H1 (cell line): ENCODE measurements at regions not wholly inside any gene's neighbourhood (a gene's known extent, or its start where the extent isn't known, plus 50 kb on each side); places are given as distances from the start of the nearest gene placed in this dataset.

Experiments used
- CTCF ChIA-PET: fragments of 300-600 bp; sonication (Branson Sonifier 250); formaldehyde crosslinking; loops from one replicate; lab custom pipeline; 2021; ENCODE audit not compliant: partially characterized antibody; lab: Charles Lee
- POLR2A ChIA-PET: fragments of 300-600 bp; sonication (Branson Sonifier 250); formaldehyde crosslinking; loops from one replicate; lab custom pipeline; 2021; ENCODE audit warnings: inconsistent platforms; ENCODE audit not compliant: partially characterized antibody; lab: Charles Lee
- DNase-seq, 2 experiments: peaks; one replicate each; pipeline versions ENCODE4 v3.0.0 to v3.0.0-alpha.2; 2010 to 2022; ENCODE audit warnings: low spot score in 2 of 2, low read depth in 1 of 2, mixed read lengths in 1 of 2
- FAIRE-seq: peaks from 2 replicates; lab custom pipeline; 2011; peaks lifted over from hg19 to GRCh38; lab: Jason Lieb, UNC
- H2AFZ ChIP-seq: 2 replicates; pipeline ENCODE4 v1.8.1; 2012; ENCODE audit warnings: low read length, inconsistent platforms
- H2AK5ac ChIP-seq: 2 replicates; pipeline ENCODE4 v1.6.1; 2013; ENCODE audit warnings: low read depth, low read length
- H2BK120ac ChIP-seq: replicated peaks from 2 replicates; pipeline ENCODE3; 2013; ENCODE audit warnings: low read depth, low read length, inconsistent platforms
- H2BK12ac ChIP-seq: 2 replicates; pipeline ENCODE4 v1.6.1; 2013; ENCODE audit warnings: low read depth, low read length
- H2BK15ac ChIP-seq: 2 replicates; pipeline ENCODE4 v1.6.1; 2013; ENCODE audit warnings: low read length
- H2BK20ac ChIP-seq: 2 replicates; pipeline ENCODE4 v1.6.1; 2013; ENCODE audit warnings: low read length
- H2BK5ac ChIP-seq: 2 replicates; pipeline ENCODE4 v1.6.1; 2013; ENCODE audit warnings: low read depth, low read length
- H3K14ac ChIP-seq: 2 replicates; pipeline ENCODE4 v1.6.1; 2013; ENCODE audit warnings: inconsistent platforms; ENCODE audit not compliant: insufficient read length
- H3K18ac ChIP-seq: 2 replicates; pipeline ENCODE4 v1.6.1; 2013; ENCODE audit warnings: low read length; ENCODE audit errors: extremely low read depth
- H3K23ac ChIP-seq: 2 replicates; pipeline ENCODE4 v1.6.1; 2013; ENCODE audit warnings: inconsistent platforms; ENCODE audit not compliant: insufficient read length
- H3K23me2 ChIP-seq: 2 replicates; pipeline ENCODE4 v1.6.1; 2013; ENCODE audit warnings: low read depth, low read length
- H3K27ac ChIP-seq: 2 replicates; pipeline ENCODE4 v1.6.1; 2011; ENCODE audit warnings: low read depth, low read length, inconsistent platforms
- H3K27me3 ChIP-seq, 4 experiments: replicated peaks in 1 of 4; 1 replicate in 1 of 4; 2 replicates in 3 of 4; pipeline versions ENCODE4 v1.6.1 to v1.8.1; 2011 to 2013; ENCODE audit warnings: low read length in 3 of 4, mild to moderate bottlenecking in 3 of 4, inconsistent platforms in 2 of 4, mixed read lengths in 2 of 4, moderate library complexity in 1 of 4; ENCODE audit not compliant: control insufficient read depth in 3 of 4, insufficient read depth in 3 of 4; ENCODE audit errors: extremely low read depth in 1 of 4
- H3K36me3 ChIP-seq, 4 experiments: 2 replicates each; pipeline versions ENCODE4 v1.6.1 to v1.8.1; 2011 to 2013; ENCODE audit warnings: mild to moderate bottlenecking in 4 of 4, low read length in 3 of 4, moderate library complexity in 2 of 4, control low read depth in 1 of 4, inconsistent platforms in 1 of 4; ENCODE audit not compliant: insufficient read depth in 4 of 4, control insufficient read depth in 2 of 4
- H3K4ac ChIP-seq: replicated peaks from 2 replicates; pipeline ENCODE3; 2013; ENCODE audit warnings: low read length, low read depth, mixed read lengths, inconsistent platforms; ENCODE audit not compliant: insufficient read length
- H3K4me1 ChIP-seq, 4 experiments: replicated peaks in 1 of 4; 1 replicate in 1 of 4; 2 replicates in 3 of 4; pipeline versions ENCODE4 v1.6.1 to v1.8.1; 2011 to 2013; ENCODE audit warnings: low read length in 3 of 4, inconsistent platforms in 2 of 4, mixed read lengths in 1 of 4; ENCODE audit not compliant: insufficient read depth in 4 of 4, control insufficient read depth in 3 of 4
- H3K4me2 ChIP-seq, 2 experiments: 2 replicates each; pipeline versions ENCODE4 v1.6.1 to v1.8.1; 2011 to 2013; ENCODE audit warnings: low read depth in 2 of 2, low read length in 2 of 2, control low read depth in 1 of 2, inconsistent platforms in 1 of 2, mild to moderate bottlenecking in 1 of 2; ENCODE audit not compliant: insufficient read depth in 1 of 2
- H3K4me3 ChIP-seq, 4 experiments: fragments of 200-600, 300-600 bp in 1 of 4; sonication (generic), shearing (Covaris generic), sonication (Bioruptor Twin) in 1 of 4; 2 replicates each; pipeline versions ENCODE4 v1.5.1 to v1.8.1; 2011 to 2016; ENCODE audit warnings: low read length in 4 of 4, low read depth in 3 of 4, control low read depth in 2 of 4, inconsistent platforms in 2 of 4, mild to moderate bottlenecking in 2 of 4, mixed read lengths in 1 of 4, moderate library complexity in 1 of 4; ENCODE audit not compliant: insufficient read depth in 2 of 4; ENCODE audit errors: extremely low read depth in 1 of 4
- H3K56ac ChIP-seq: replicated peaks from 2 replicates; pipeline ENCODE3; 2013; ENCODE audit warnings: low read depth, mild to moderate bottlenecking, mixed read lengths, low read length, inconsistent platforms; ENCODE audit not compliant: insufficient read length
- H3K79me1 ChIP-seq: 2 replicates; pipeline ENCODE4 v1.6.1; 2013; ENCODE audit warnings: low read depth, low read length, control low read depth
- H3K79me2 ChIP-seq, 2 experiments: 2 replicates each; pipeline versions ENCODE4 v1.6.1 to v1.8.1; 2012 to 2013; ENCODE audit warnings: low read length in 2 of 2, mild to moderate bottlenecking in 2 of 2, inconsistent platforms in 1 of 2; ENCODE audit not compliant: insufficient read depth in 2 of 2, control insufficient read depth in 1 of 2
- H3K9ac ChIP-seq, 4 experiments: replicated peaks in 1 of 4; 1 replicate in 1 of 4; 2 replicates in 3 of 4; pipeline versions ENCODE4 v1.6.1 to v1.8.1; 2011 to 2013; ENCODE audit warnings: low read depth in 3 of 4, low read length in 3 of 4, control low read depth in 2 of 4, mild to moderate bottlenecking in 2 of 4, moderate library complexity in 2 of 4, inconsistent platforms in 1 of 4; ENCODE audit errors: extremely low read depth in 1 of 4
- H3K9me3 ChIP-seq, 2 experiments: 2 replicates each; pipeline versions ENCODE4 v1.6.1 to v1.8.1; 2012 to 2013; ENCODE audit warnings: mild to moderate bottlenecking in 2 of 2, moderate library complexity in 2 of 2, control low read depth in 1 of 2, inconsistent platforms in 1 of 2, low read depth in 1 of 2, low read length in 1 of 2, mixed read lengths in 1 of 2; ENCODE audit not compliant: insufficient read depth in 2 of 2
- H4K20me1 ChIP-seq, 2 experiments: replicated peaks in 1 of 2; 2 replicates each; pipeline versions ENCODE3 to v1.8.1; 2011 to 2013; ENCODE audit warnings: inconsistent platforms in 2 of 2, low read length in 2 of 2, mild to moderate bottlenecking in 1 of 2; ENCODE audit not compliant: insufficient read depth in 2 of 2, control insufficient read depth in 1 of 2
- H4K5ac ChIP-seq: 2 replicates; pipeline ENCODE4 v1.6.1; 2013; ENCODE audit warnings: low read length, low read depth, mixed read lengths, inconsistent platforms; ENCODE audit not compliant: insufficient read length
- H4K8ac ChIP-seq: 2 replicates; pipeline ENCODE4 v1.8.0; 2013; ENCODE audit warnings: mild to moderate bottlenecking, moderate library complexity, low read length, inconsistent platforms; ENCODE audit not compliant: insufficient read depth; ENCODE audit errors: extremely low read depth
- H4K91ac ChIP-seq: replicated peaks from 2 replicates; pipeline ENCODE3; 2013; ENCODE audit warnings: low read length, mixed read lengths, inconsistent platforms; ENCODE audit not compliant: insufficient read length
- ASH2L ChIP-seq: fragments of 200-600, 300-600 bp; sonication (generic); IDR thresholded peaks from one replicate; pipeline ENCODE4 v1.7.1; 2017; ENCODE audit warnings: low read length
- BACH1 ChIP-seq: IDR thresholded peaks from 2 replicates; pipeline ENCODE4 v1.6.1; 2012; ENCODE audit warnings: low read length, improper control_type of control experiment
- BCL11A ChIP-seq, 2 experiments: IDR thresholded peaks; one replicate each; pipeline ENCODE4 v1.6.1; 2011; ENCODE audit warnings: low read depth in 2 of 2, low read length in 2 of 2, mild to moderate bottlenecking in 2 of 2
- GTF2F1 ChIP-seq: IDR thresholded peaks from 2 replicates; pipeline ENCODE4 v1.6.1; 2012; ENCODE audit warnings: low read depth, low read length, improper control_type of control experiment, borderline replicate concordance
- KDM5A ChIP-seq: fragments of 200-600 bp; IDR thresholded peaks from 2 replicates; pipeline ENCODE4 v1.7.1; 2012; ENCODE audit warnings: mild to moderate bottlenecking, low read length, inconsistent platforms, mixed read lengths
- NANOG ChIP-seq: IDR thresholded peaks from 2 replicates; pipeline ENCODE4 v1.6.1; 2011; ENCODE audit warnings: low read length, low read depth, mild to moderate bottlenecking, inconsistent platforms; ENCODE audit not compliant: insufficient read depth, poor library complexity, severe bottlenecking
- RBBP5 ChIP-seq: IDR thresholded peaks from 2 replicates; pipeline ENCODE4 v1.7.1; 2012; ENCODE audit warnings: low read depth, mild to moderate bottlenecking, inconsistent platforms, low read length, moderate library complexity, borderline replicate concordance
- SAP30 ChIP-seq: fragments of 300-600 bp; sonication (generic); IDR thresholded peaks from 2 replicates; pipeline ENCODE4 v1.7.1; 2012; ENCODE audit warnings: low read length, moderate library complexity, mild to moderate bottlenecking, inconsistent platforms; ENCODE audit not compliant: insufficient read depth, insufficient replicate concordance
- SIX5 ChIP-seq: IDR thresholded peaks from 2 replicates; pipeline ENCODE4 v1.6.1; 2011; ENCODE audit warnings: mild to moderate bottlenecking, low read depth, low read length
- SP2 ChIP-seq: IDR thresholded peaks from 2 replicates; pipeline ENCODE4 v1.6.1; 2012; ENCODE audit warnings: mild to moderate bottlenecking, low read length, inconsistent platforms
- SP4 ChIP-seq: IDR thresholded peaks from 2 replicates; pipeline ENCODE4 v1.6.1; 2012; ENCODE audit warnings: low read length, inconsistent platforms
- SRF ChIP-seq: IDR thresholded peaks from 2 replicates; pipeline ENCODE4 v1.6.1; 2011; ENCODE audit warnings: mild to moderate bottlenecking, low read depth, low read length, moderate library complexity
- SUZ12 ChIP-seq: fragments of 200-600 bp; sonication (generic); IDR thresholded peaks from 2 replicates; pipeline ENCODE4 v1.6.1; 2012; ENCODE audit warnings: mild to moderate bottlenecking, inconsistent platforms, low read length, moderate library complexity, mixed read lengths
- TAF1 ChIP-seq: IDR thresholded peaks from 2 replicates; pipeline ENCODE4 v1.6.1; 2011; ENCODE audit warnings: mild to moderate bottlenecking, low read depth, low read length
- TAF7 ChIP-seq: optimal IDR thresholded peaks from 2 replicates; pipeline ENCODE3; 2011; ENCODE audit warnings: low read depth, mild to moderate bottlenecking, inconsistent platforms, low read length, moderate library complexity, borderline replicate concordance
- TEAD4 ChIP-seq: IDR thresholded peaks from 2 replicates; pipeline ENCODE4 v1.6.1; 2012; ENCODE audit warnings: low read depth, low read length, inconsistent platforms, mixed read lengths
- YY1 ChIP-seq: IDR thresholded peaks from 2 replicates; pipeline ENCODE4 v1.6.1; 2011; ENCODE audit warnings: low read depth, mild to moderate bottlenecking, low read length
- WGBS, 2 experiments: shearing (Covaris generic) in 1 of 2; methylation state at CpG; one replicate each; pipeline versions ENCODE4 v1.1.6 to v1.1.7; 2013 to 2015; ENCODE audit warnings: low lambda C conversion rate in 2 of 2, mixed read lengths in 2 of 2, inconsistent platforms in 1 of 2, low coverage in 1 of 2, missing lambda C conversion rate in 1 of 2; ENCODE audit not compliant: insufficient replicate concordance in 2 of 2, insufficient coverage in 1 of 2, insufficient read length in 1 of 2; ENCODE audit errors: extremely low coverage in 1 of 2, missing lambda C conversion rate in 1 of 2; 5-methylcytosine and 5-hydroxymethylcytosine counted together

GRCh38 chr3:159652452-159652851 lies 336.2 kb upstream of the IL12A start:
- Histone ChIP-seq H3K27ac (no peak overlapping the region), H3K27me3 (no peaks in the 10 kb centered on the region), H4K91ac (no peak overlapping the region), H3K79me2 (no peaks in the 10 kb centered on the region), H2BK15ac (no peak overlapping the region), H3K9ac (no peak overlapping the region), H3K14ac (no peak overlapping the region), H2AFZ (no peak overlapping the region), H3K18ac (no peak overlapping the region), H2BK12ac (no peak overlapping the region), H4K20me1 (no peaks in the 10 kb centered on the region), H2BK20ac (no peak overlapping the region), H2BK5ac (no peak overlapping the region), H3K79me1 (no peaks in the 10 kb centered on the region), H2AK5ac (no peak overlapping the region), H3K9me3 (no peaks in the 10 kb centered on the region), H3K23ac (no peak overlapping the region), H3K4me3 (no peak overlapping the region), H3K56ac (no peak overlapping the region), H3K23me2 (no peaks in the 10 kb centered on the region), H2BK120ac (no peak overlapping the region), H3K4me1 (no peaks in the 10 kb centered on the region), H3K4me2 (no peak overlapping the region), H4K5ac (no peak overlapping the region), H3K4ac (no peak overlapping the region), H3K36me3 (no peaks in the 10 kb centered on the region), H4K8ac (no peak overlapping the region)
- DNase-seq (no peak), FAIRE-seq (no peak)
- 91% methylated on average over 2 of the region's 2 CpGs; no CpG with 5 or more reads in 1 of the 2 experiments for WGBS, 2 experiments
- ChIA-PET POLR2A (no interaction called here), CTCF (no interaction called here)
- TF ChIP-seq SUZ12 (no peak), TAF1 (no peak), GTF2F1 (no peak), SP2 (no peak), RBBP5 (no peak), ASH2L (no peak), SP4 (no peak), KDM5A (no peak), SRF (no peak), TAF7 (no peak), BCL11A (IDR thresholded peaks at IDR 0.05; ENCODE audit: low read depth in 2 of 2, low read length in 2 of 2) (no peak), NANOG (no peak), SIX5 (no peak), BACH1 (no peak), YY1 (no peak), SAP30 (no peak), TEAD4 (no peak)
